Activated B cell treated with CpG ODN at 0.5 μM for 24 hours (primary cell): ENCODE measurements at regions not wholly inside any gene's neighbourhood (a gene's known extent, or its start where the extent isn't known, plus 50 kb on each side); places are given as distances from the start of the nearest gene placed in this dataset.

Experiments
- ATAC-seq: fragments of 200-7000 bp; cut with Tn5 transposase; one replicate; pipeline ENCODE4 v1.10.0; 2021; ENCODE audit warnings: low read depth, mild to moderate bottlenecking, moderate library complexity
- CTCF ChIA-PET: fragments of 350-600 bp; sonication (Branson Sonifier 250); formaldehyde crosslinking; loops from one replicate; lab custom pipeline; 2021; ENCODE audit warnings: antibody characterized with exemption; lab: Charles Lee
- POLR2A ChIA-PET: fragments of 350-600 bp; sonication (Branson Sonifier 250); formaldehyde crosslinking; loops from one replicate; lab custom pipeline; 2021; ENCODE audit warnings: antibody characterized with exemption; lab: Charles Lee
- DNase-seq: peaks from one replicate; pipeline ENCODE4 v3.0.0; 2022
- H3K27ac Mint-ChIP-seq: one replicate; pipeline ENCODE4 v1.8.0; 2020; ENCODE audit warnings: mixed read lengths
- H3K27me3 Mint-ChIP-seq: one replicate; pipeline ENCODE4 v1.8.0; 2021; ENCODE audit warnings: mixed read lengths
- H3K36me3 Mint-ChIP-seq: one replicate; pipeline ENCODE4 v1.8.0; 2021; ENCODE audit warnings: low read depth, mixed read lengths
- H3K4me1 Mint-ChIP-seq: one replicate; pipeline ENCODE4 v1.8.0; 2021; ENCODE audit warnings: mixed read lengths
- H3K4me3 Mint-ChIP-seq: one replicate; pipeline ENCODE4 v1.8.0; 2020; ENCODE audit warnings: mild to moderate bottlenecking, mixed read lengths
- H3K9me3 Mint-ChIP-seq: one replicate; pipeline ENCODE4 v1.8.0; 2020; ENCODE audit warnings: mixed read lengths
- intact Hi-C: fragments of 100-400 bp; cut with micrococcal nuclease; formaldehyde crosslinking; loops from one replicate; pipeline ENCODE4 v1.15.1; 2024
- TF ChIP-seq, protein P1 (sequence below): fragments of 200-600 bp; IDR thresholded peaks from one replicate; pipeline ENCODE4 v1.8.0; 2022; ENCODE audit warnings: antibody characterized with exemption, mild to moderate bottlenecking

DNA sequence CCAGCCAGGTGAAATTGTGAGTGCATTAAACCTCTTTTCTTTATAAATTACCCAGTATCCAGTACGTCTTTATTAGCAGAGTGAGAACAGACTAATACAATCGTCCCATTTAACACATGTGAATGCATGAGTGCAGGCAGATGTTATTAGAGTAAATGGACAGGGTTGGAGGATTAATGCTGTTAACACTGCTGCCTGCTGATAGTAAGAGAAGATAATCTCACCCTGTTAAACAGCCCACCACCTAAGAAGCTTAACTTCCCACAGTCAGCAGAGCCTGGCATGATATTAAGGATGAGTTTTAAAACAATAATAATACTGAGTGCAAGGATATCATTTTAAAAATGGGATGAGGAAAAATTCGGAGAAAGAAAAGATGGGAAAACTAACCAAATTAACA, 181.4 kb upstream of the LHX8 start:
- Mint-ChIP-seq H3K4me1 (no peaks in the 10 kb centered on the region), H3K27me3 (no peaks in the 10 kb centered on the region), H3K4me3 (no peak overlapping the region), H3K36me3 (no peaks in the 10 kb centered on the region), H3K9me3 (peaks cover 2% of the 10 kb centered on the region), H3K27ac (no peak overlapping the region)
- CTCF ChIA-PET: no interaction called here
- intact Hi-C loops: no loop called here
- POLR2A ChIA-PET: no interaction called here
- DNase-seq (no peak), ATAC-seq (no peak)
- TF ChIP-seq, protein P1, sequence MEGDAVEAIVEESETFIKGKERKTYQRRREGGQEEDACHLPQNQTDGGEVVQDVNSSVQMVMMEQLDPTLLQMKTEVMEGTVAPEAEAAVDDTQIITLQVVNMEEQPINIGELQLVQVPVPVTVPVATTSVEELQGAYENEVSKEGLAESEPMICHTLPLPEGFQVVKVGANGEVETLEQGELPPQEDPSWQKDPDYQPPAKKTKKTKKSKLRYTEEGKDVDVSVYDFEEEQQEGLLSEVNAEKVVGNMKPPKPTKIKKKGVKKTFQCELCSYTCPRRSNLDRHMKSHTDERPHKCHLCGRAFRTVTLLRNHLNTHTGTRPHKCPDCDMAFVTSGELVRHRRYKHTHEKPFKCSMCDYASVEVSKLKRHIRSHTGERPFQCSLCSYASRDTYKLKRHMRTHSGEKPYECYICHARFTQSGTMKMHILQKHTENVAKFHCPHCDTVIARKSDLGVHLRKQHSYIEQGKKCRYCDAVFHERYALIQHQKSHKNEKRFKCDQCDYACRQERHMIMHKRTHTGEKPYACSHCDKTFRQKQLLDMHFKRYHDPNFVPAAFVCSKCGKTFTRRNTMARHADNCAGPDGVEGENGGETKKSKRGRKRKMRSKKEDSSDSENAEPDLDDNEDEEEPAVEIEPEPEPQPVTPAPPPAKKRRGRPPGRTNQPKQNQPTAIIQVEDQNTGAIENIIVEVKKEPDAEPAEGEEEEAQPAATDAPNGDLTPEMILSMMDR: no peak

DNA sequence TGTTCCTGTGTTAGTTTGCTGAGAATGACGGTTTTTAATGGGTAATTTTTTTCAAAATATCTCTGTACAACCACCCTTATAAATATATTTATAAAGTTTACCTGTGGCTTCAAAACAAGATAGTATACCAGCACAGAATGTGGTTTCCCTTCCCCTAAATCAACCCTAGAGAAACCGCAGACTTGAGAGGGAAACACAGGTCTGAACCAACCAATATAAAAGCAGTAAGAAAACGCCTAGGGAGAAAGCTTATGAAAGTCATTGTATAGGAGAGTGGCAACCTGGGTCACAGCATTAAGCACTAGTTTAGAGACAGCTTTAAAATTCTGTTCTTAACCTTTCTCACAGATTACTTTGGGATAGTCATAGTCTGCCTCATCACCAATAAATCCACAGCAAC, 180.6 kb upstream of the LHX8 start:
- Mint-ChIP-seq H3K36me3 (no peaks in the 10 kb centered on the region), H3K9me3 (peaks cover 2% of the 10 kb centered on the region), H3K4me1 (no peaks in the 10 kb centered on the region), H3K27me3 (no peaks in the 10 kb centered on the region), H3K4me3 (no peak overlapping the region), H3K27ac (no peak overlapping the region)
- DNase-seq (no peak), ATAC-seq (no peak)
- intact Hi-C loops: no loop called here
- POLR2A ChIA-PET: no interaction called here
- CTCF ChIA-PET: no interaction called here
- TF ChIP-seq, protein P1: no peak

DNA sequence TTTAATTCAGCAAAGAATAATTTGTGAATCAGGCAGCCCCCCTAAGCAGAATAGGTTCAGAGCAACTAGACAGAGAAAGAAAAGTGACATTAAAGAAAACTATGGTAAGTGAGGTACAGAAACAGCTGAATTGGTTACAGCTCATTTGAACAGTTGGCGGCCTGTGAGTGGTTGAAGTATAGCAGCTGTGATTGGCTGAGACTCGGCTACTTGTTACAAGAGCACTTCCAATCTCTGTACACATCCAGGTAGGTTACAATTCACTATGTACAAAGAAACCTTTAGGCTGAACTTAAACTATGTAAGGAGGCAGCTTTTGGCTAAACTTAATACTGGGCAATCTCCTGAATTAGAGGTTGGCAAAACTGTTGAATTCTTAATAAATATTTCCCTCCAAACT, 171.1 kb upstream of the LHX8 start:
- ChIA-PET CTCF (no interaction called here), POLR2A (no interaction called here)
- Mint-ChIP-seq H3K4me1 (no peaks in the 10 kb centered on the region), H3K27me3 (no peaks in the 10 kb centered on the region), H3K4me3 (no peak overlapping the region), H3K9me3 (no peaks in the 10 kb centered on the region), H3K27ac (no peak overlapping the region), H3K36me3 (no peaks in the 10 kb centered on the region)
- TF ChIP-seq, protein P1: no peak
- intact Hi-C loops: no loop called here
- ATAC-seq (no peak), DNase-seq (no peak)

DNA sequence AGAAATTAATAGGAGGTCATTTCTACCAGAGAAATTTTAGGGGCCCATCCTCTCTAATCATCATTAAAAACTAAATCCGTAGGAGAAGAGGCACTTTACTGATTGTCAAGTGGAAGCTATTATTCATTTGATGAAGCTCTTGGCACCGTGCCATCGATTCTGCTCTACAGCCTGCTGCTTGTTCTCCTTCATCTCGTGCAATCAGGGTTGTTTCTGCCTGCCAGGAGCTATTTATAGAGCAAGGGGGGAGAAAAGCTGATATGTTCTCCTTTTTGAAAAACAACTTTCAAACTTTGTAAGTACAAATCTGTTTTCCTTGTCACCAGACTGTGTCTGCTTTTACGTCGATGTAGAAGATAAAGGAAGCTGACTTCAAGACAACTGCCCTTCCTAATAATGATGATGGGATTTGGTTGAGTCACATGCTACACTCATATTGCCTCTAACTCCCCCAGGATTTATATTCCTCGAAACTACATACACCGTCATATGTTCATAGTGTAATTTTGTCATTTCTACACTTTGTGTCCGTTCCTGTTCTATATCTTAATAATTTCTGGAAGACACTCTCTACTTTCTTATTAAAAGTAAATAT, 169.6 kb upstream of the LHX8 start:
- CTCF ChIA-PET: no interaction called here
- Mint-ChIP-seq H3K9me3 (no peaks in the 10 kb centered on the region), H3K4me3 (no peak overlapping the region), H3K4me1 (no peaks in the 10 kb centered on the region), H3K27ac (no peak overlapping the region), H3K27me3 (no peaks in the 10 kb centered on the region), H3K36me3 (no peaks in the 10 kb centered on the region)
- DNase-seq: no peak
- POLR2A ChIA-PET: no interaction called here
- intact Hi-C loops: no loop called here
- TF ChIP-seq, protein P1: no peak
- ATAC-seq: no peak

DNA sequence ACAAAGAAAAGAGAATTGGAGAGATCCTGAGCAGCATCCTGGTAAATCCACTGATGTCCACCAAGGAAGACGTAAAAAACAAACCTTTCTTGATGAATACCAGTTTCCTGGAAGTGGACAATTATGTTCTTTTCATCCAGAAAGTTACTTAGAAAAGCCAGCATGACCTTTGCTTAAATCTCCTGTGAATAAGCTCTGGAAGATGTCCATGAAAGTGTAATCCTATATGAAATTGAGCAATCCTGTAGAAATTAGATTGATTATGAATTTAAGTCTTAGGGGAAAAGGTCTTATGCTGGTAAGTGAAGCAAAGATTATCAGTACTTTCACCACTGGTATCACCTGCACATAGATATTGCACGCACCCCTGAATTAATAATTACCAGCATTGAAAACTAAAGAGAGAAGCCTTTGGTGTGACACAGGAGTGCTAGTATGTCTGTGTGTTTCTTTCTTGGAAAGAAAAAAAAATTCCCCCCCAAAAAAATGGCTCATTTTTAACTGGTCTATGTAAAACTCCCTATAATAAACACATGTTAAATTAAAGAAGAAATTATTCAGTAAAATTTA, 164.5 kb upstream of the LHX8 start:
- ChIA-PET CTCF (no interaction called here), POLR2A (no interaction called here)
- TF ChIP-seq, protein P1: no peak
- Mint-ChIP-seq H3K27me3 (no peaks in the 10 kb centered on the region), H3K4me1 (no peaks in the 10 kb centered on the region), H3K36me3 (no peaks in the 10 kb centered on the region), H3K4me3 (no peak overlapping the region), H3K27ac (no peak overlapping the region), H3K9me3 (no peaks in the 10 kb centered on the region)
- intact Hi-C loops: no loop called here
- DNase-seq (no peak), ATAC-seq (no peak)
